T-cell (primary cell): ENCODE measurements at regions not wholly inside any gene's neighbourhood (a gene's known extent, or its start where the extent isn't known, plus 50 kb on each side); places are given as distances from the start of the nearest gene placed in this dataset.

Experiments
- ATAC-seq, 4 experiments: fragments of 200-7000 bp in 3 of 4; fragments of 150-1000 bp in 1 of 4; cut with Tn5 transposase; replicated peaks in 1 of 4; 1 replicate in 3 of 4; 2 replicates in 1 of 4; pipeline ENCODE4 v1.10.0; 2021; ENCODE audit warnings: moderate library complexity in 3 of 4, mild to moderate bottlenecking in 2 of 4, moderate number of reproducible peaks in 1 of 4
- CTCF ChIA-PET, 2 donors: fragments of 300-600 bp; sonication (Branson Sonifier 250); formaldehyde crosslinking; loops; one replicate each; lab custom pipeline; 2022; ENCODE audit warnings: antibody characterized with exemption in 2 of 2; lab: Charles Lee
- POLR2A ChIA-PET, 2 donors: fragments of 300-600 bp; sonication (Branson Sonifier 250); formaldehyde crosslinking; loops; one replicate each; lab custom pipeline; 2022; ENCODE audit warnings: antibody characterized with exemption in 2 of 2; lab: Charles Lee
- DNase-seq, 35 experiments: peaks; one replicate each; pipeline versions ENCODE4 v3.0.0 to v3.0.0-alpha.2; 2013 to 2023
- H3K27ac ChIP-seq: one replicate; pipeline ENCODE4 v1.5.1; 2013; ENCODE audit warnings: low read length
- H3K27me3 ChIP-seq, 2 experiments: replicated peaks in 1 of 2; 1 replicate in 1 of 2; 2 replicates in 1 of 2; pipeline versions ENCODE4 v1.6.1 to v1.7.0; 2013; ENCODE audit warnings: low read length in 1 of 2, mixed read lengths in 1 of 2; ENCODE audit not compliant: control insufficient read depth in 2 of 2, insufficient read depth in 2 of 2; ENCODE audit errors: extremely low read depth in 1 of 2
- H3K36me3 ChIP-seq, 2 donors: 1 replicate in 1 of 2; 2 replicates in 1 of 2; pipeline versions ENCODE4 v1.6.1 to v1.7.0; 2013; ENCODE audit warnings: low read length in 1 of 2; ENCODE audit not compliant: control insufficient read depth in 2 of 2, insufficient read depth in 1 of 2; ENCODE audit errors: extremely low read depth in 1 of 2
- H3K4me1 ChIP-seq, 2 experiments: 1 replicate in 1 of 2; 2 replicates in 1 of 2; pipeline versions ENCODE4 v1.6.1 to v1.7.0; 2013; ENCODE audit warnings: low read length in 2 of 2, mixed read lengths in 1 of 2; ENCODE audit not compliant: insufficient read depth in 2 of 2, control insufficient read depth in 1 of 2; ENCODE audit errors: extremely low read depth in 1 of 2
- H3K4me3 ChIP-seq, 2 donors: 1 replicate in 1 of 2; 2 replicates in 1 of 2; pipeline versions ENCODE4 v1.5.1 to v1.7.0; 2013; ENCODE audit warnings: mild to moderate bottlenecking in 2 of 2, low read length in 1 of 2, moderate library complexity in 1 of 2; ENCODE audit not compliant: control insufficient read depth in 1 of 2; ENCODE audit errors: extremely low read depth in 1 of 2
- H3K9me3 ChIP-seq: 2 replicates; pipeline ENCODE4 v1.7.0; 2013
- H3K27ac Mint-ChIP-seq, 2 donors: one replicate each; pipeline ENCODE4 v1.8.0; 2020 to 2021; ENCODE audit warnings: mild to moderate bottlenecking in 2 of 2, mixed read lengths in 2 of 2
- H3K27me3 Mint-ChIP-seq, 2 donors: one replicate each; pipeline ENCODE4 v1.8.0; 2021 to 2022; ENCODE audit warnings: mixed read lengths in 2 of 2
- H3K36me3 Mint-ChIP-seq: one replicate; pipeline ENCODE4 v1.8.0; 2021; ENCODE audit warnings: mixed read lengths
- H3K4me1 Mint-ChIP-seq, 3 donors: one replicate each; pipeline ENCODE4 v1.8.0; 2020 to 2022; ENCODE audit warnings: mixed read lengths in 3 of 3, mild to moderate bottlenecking in 1 of 3
- H3K4me3 Mint-ChIP-seq, 3 donors: one replicate each; pipeline ENCODE4 v1.8.0; 2020 to 2022; ENCODE audit warnings: mild to moderate bottlenecking in 3 of 3, mixed read lengths in 3 of 3, moderate library complexity in 3 of 3
- H3K9me3 Mint-ChIP-seq, 3 donors: one replicate each; pipeline ENCODE4 v1.8.0; 2020 to 2022; ENCODE audit warnings: mixed read lengths in 3 of 3
- WGBS: methylation state at CpG from one replicate; pipeline ENCODE4 v1.1.5; 2013; ENCODE audit warnings: missing lambda C conversion rate; ENCODE audit not compliant: insufficient coverage; 5-methylcytosine and 5-hydroxymethylcytosine counted together

DNA sequence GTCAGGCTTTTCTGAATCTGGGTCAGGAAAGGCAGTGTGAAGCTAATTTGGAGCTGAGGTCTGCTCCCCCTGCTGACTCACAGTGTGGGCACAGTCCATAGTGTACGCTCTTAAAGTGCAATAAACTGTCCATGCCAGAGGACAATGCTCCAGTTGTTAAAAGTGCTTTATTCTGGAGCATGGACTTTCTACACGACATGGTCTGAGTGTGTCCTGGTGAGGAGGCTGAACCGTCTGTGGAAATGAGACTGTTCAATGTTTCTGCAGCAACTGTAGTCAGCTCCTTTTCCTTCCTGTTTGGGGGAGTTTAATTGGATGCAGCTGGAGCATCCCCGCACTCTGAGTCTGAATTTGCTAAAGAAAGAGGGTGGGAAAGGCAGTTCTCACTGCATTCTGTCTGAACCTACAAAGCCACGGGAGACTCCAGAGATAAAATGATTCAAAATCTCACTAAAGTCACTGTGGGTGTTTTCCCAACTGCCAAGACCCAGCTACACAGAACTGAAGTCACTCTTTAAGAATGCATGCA is 110.2 kb upstream of the TRIB2 start:
- H3K27ac Mint-ChIP-seq: no peak overlapping the region
- ChIA-PET CTCF (no interaction called here), POLR2A (no interaction called here)
- ATAC-seq (peak in 3 of 4 experiments; percentile 48 to 61 (median 51)), DNase-seq (peak in 3 of 35 experiments; percentile 2 to 25 (median 9))
- Histone ChIP-seq H3K4me1 (peaks cover 0 to 5% of the 10 kb centered on the region in 2 experiments), H3K4me3 (no peak overlapping the region), H3K36me3 (no peaks in the 10 kb centered on the region), H3K9me3 (no peaks in the 10 kb centered on the region), H3K27ac (no peak overlapping the region), H3K27me3 (peaks cover 0 to 2% of the 10 kb centered on the region in 2 experiments)
- no peaks in the 10 kb centered on the region for H3K36me3 Mint-ChIP-seq
- WGBS: 88% methylated on average over 3 of the region's 5 CpGs
- peaks cover 0 to 8% (median 3%) of the 10 kb centered on the region in 3 donors for H3K9me3 Mint-ChIP-seq
- H3K27me3 Mint-ChIP-seq: no peaks in the 10 kb centered on the region
- no peak overlapping the region for H3K4me3 Mint-ChIP-seq
- H3K4me1 Mint-ChIP-seq: peaks cover 20 to 25% (median 23%) of the 10 kb centered on the region in 3 donors

DNA sequence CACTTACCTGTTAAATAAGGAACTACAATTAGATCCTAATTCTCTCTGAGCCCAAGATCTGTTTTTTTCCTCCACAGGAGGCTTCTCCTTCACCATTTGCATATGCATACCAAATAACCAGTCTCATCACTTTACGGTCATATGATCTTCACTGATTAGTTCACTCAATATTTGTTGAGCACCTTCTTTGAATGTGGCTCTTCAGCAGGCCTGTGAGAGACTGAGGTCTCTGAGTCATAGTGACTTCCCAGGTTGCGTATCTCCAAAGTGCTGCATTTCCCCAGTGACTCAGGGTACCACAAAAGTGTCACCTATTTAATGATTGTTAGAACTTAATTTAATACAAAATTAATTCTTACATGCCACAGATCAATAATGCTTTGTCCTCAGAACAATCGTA is 108.8 kb upstream of the TRIB2 start:
- H3K27me3 Mint-ChIP-seq: no peaks in the 10 kb centered on the region
- POLR2A ChIA-PET: no interaction called here

DNA sequence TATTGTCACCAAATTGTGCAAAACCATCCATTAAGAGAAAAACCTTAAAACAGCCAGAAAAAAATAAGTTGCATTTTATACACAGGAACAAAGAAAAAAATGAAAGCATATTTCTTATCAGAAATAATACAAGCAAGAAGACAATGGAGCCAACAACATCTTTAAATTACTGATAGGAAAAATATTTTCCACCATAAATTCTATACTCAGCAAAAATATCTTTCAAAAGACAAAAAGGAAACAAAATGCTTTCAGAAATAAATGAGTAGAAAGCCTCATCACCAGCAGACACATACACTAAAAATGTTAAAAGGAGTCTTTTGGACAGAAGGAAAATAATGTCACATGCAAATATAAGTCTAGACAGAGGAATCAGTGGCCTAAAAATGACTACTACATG is 106.4 kb upstream of the TRIB2 start:
- Mint-ChIP-seq H3K9me3 (peaks cover 0 to 8% (median 3%) of the 10 kb centered on the region in 3 donors), H3K36me3 (no peaks in the 10 kb centered on the region), H3K4me3 (no peak overlapping the region), H3K27ac (no peak overlapping the region), H3K4me1 (peaks cover 26 to 34% (median 26%) of the 10 kb centered on the region in 3 donors), H3K27me3 (no peaks in the 10 kb centered on the region)
- Histone ChIP-seq H3K4me1 (peaks cover 2 to 5% of the 10 kb centered on the region in 2 experiments), H3K27ac (no peak overlapping the region), H3K4me3 (no peak overlapping the region), H3K27me3 (no peaks in the 10 kb centered on the region), H3K36me3 (no peaks in the 10 kb centered on the region), H3K9me3 (no peaks in the 10 kb centered on the region)
- ChIA-PET CTCF (no interaction called here), POLR2A (no interaction called here)
- DNase-seq (no peak), ATAC-seq (no peak)

More for the DNA sequence above, 108.8 kb upstream of the TRIB2 start:
- no CpG with 5 or more reads among the region's 3 CpGs for WGBS
- no peak overlapping the region for H3K4me3 ChIP-seq
- no peak overlapping the region for H3K27ac ChIP-seq
- DNase-seq (no peak), ATAC-seq (no peak)
- H3K36me3 ChIP-seq: no peaks in the 10 kb centered on the region
- no peak overlapping the region for H3K4me3 Mint-ChIP-seq
- H3K4me1 Mint-ChIP-seq: peaks cover 27 to 33% (median 32%) of the 10 kb centered on the region in 3 donors
- H3K9me3 Mint-ChIP-seq: peaks cover 0 to 8% (median 3%) of the 10 kb centered on the region in 3 donors
- H3K4me1 ChIP-seq: peaks cover 2 to 5% of the 10 kb centered on the region in 2 experiments
- no peaks in the 10 kb centered on the region for H3K36me3 Mint-ChIP-seq
- H3K27me3 ChIP-seq: peaks cover 0 to 2% of the 10 kb centered on the region in 2 experiments
- no peak overlapping the region for H3K27ac Mint-ChIP-seq
- H3K9me3 ChIP-seq: no peaks in the 10 kb centered on the region
- CTCF ChIA-PET: no interaction called here

DNA sequence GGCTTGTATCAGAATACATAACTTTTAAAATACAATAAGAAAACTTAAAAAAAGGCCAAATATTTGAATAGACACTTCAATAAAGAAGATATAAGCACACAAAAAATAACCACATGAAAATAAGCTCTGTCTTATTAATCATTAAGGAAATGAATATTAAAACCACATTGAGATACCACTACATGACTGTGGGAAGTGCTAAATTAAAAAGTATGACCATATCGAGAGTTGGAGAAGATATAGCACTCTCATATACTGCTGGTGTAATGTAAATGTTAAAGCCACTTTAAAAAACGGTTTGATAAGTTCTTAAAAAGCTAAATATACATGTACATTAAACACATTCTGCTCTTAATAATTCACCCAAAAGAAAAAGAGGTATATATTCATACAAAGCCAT is 104.6 kb upstream of the TRIB2 start:
- ChIA-PET CTCF (interaction anchor here in 1 of 2 donors (0.6 kb wide), 1 partner anchor 502 kb away, joined by 3 read pairs; no protein-coding TSS in a partner anchor), POLR2A (interaction anchor here (0.5 to 0.6 kb wide), 2 partner anchors 91 to 577 kb away, joined by 3 to 6 read pairs; no protein-coding TSS in a partner anchor)
- DNase-seq (no peak), ATAC-seq (no peak)
- Histone ChIP-seq H3K27ac (no peak overlapping the region), H3K9me3 (no peaks in the 10 kb centered on the region), H3K4me1 (peaks cover 0 to 2% of the 10 kb centered on the region in 2 experiments), H3K4me3 (no peak overlapping the region), H3K27me3 (no peaks in the 10 kb centered on the region), H3K36me3 (no peaks in the 10 kb centered on the region)
- peaks cover 12 to 23% (median 13%) of the 10 kb centered on the region in 3 donors for H3K4me1 Mint-ChIP-seq
- H3K4me3 Mint-ChIP-seq: no peak overlapping the region
- H3K27ac Mint-ChIP-seq: no peak overlapping the region
- H3K36me3 Mint-ChIP-seq: no peaks in the 10 kb centered on the region
- WGBS: no CpG with 5 or more reads among the region's 2 CpGs
- H3K27me3 Mint-ChIP-seq: no peaks in the 10 kb centered on the region
- peaks cover 0 to 8% (median 3%) of the 10 kb centered on the region in 3 donors for H3K9me3 Mint-ChIP-seq

DNA sequence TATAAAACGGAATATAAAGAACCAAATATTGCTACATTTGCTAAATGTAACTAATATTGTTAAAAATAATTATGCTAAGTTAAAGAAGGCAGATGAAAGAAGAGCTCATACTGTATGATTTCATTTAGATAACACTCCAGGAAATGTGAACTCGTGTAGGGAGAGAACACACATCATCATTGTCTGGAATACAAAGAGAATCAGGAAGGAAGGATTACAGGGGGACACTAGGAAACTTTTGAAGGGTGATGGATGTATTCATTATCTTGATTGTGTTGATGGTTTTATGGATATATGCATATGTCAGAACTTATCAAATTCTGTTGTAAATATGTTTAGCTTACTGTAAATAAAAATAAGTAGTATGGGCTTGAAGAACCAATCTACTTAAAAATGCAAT is 104.1 kb upstream of the TRIB2 start:
- POLR2A ChIA-PET: interaction anchor here (0.5 to 0.6 kb wide), 3 partner anchors 92 to 577 kb away, joined by 3 to 6 read pairs (median 6); no protein-coding TSS in a partner anchor
- Histone ChIP-seq H3K27ac (no peak overlapping the region), H3K4me3 (no peak overlapping the region), H3K4me1 (peaks cover 0 to 2% of the 10 kb centered on the region in 2 experiments), H3K9me3 (no peaks in the 10 kb centered on the region), H3K36me3 (no peaks in the 10 kb centered on the region), H3K27me3 (no peaks in the 10 kb centered on the region)
- H3K36me3 Mint-ChIP-seq: no peaks in the 10 kb centered on the region
- 63% methylated on average over 1 of the region's 2 CpGs for WGBS
- H3K27me3 Mint-ChIP-seq: no peaks in the 10 kb centered on the region
- CTCF ChIA-PET: interaction anchor here in 1 of 2 donors (0.6 kb wide), 1 partner anchor 23 kb away, joined by 3 read pairs; no protein-coding TSS in a partner anchor
- H3K27ac Mint-ChIP-seq: peak overlapping the region in 1 of 2 donors; percentile 40
- H3K9me3 Mint-ChIP-seq: peaks cover 0 to 8% (median 3%) of the 10 kb centered on the region in 3 donors
- H3K4me1 Mint-ChIP-seq: peaks cover 12 to 24% (median 13%) of the 10 kb centered on the region in 3 donors
- no peak for DNase-seq
- no peak for ATAC-seq
- no peak overlapping the region for H3K4me3 Mint-ChIP-seq

DNA sequence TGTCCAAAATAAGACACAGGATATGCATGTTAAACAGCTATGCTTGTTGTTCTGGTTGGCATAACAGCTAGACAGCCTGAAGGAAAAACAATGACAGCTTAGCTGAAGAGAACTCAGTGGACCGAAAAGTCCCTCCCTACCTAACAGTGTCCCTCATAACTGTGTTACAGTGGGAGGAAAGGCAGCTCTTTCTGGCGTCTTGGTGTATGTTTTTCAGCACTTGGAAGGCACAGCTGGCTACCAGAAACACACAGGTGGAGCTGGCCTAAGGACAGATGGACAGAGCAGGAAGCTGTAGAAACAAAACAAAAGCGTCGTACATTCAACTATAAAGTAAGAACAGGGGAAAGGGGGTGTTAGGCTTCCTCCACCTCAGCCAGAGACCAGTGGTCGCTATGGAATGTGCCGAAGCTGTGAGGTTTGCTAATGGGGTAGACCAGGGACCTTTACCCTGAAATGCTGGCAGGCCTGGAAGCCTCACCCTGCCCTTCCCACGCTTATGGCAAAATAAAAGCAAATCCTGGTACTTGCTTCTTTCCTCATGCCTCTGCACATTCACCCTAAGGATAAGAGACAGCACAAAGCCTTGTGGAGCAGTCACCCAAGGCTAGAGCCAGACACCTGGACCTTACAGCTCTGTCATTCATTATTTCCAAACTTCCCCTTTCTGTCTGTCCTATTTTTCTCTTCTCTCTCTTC is 103.5 kb upstream of the TRIB2 start:
- peaks cover 9 to 20% (median 13%) of the 10 kb centered on the region in 3 donors for H3K4me1 Mint-ChIP-seq
- H3K36me3 Mint-ChIP-seq: no peaks in the 10 kb centered on the region
- DNase-seq (no peak), ATAC-seq (no peak)
- no peaks in the 10 kb centered on the region for H3K9me3 ChIP-seq
- peak overlapping the region in 1 of 2 donors; percentile 62 for H3K27ac Mint-ChIP-seq
- H3K4me3 Mint-ChIP-seq: no peak overlapping the region
- H3K4me1 ChIP-seq: peaks cover 0 to 2% of the 10 kb centered on the region in 2 experiments
- no peaks in the 10 kb centered on the region for H3K27me3 ChIP-seq
- H3K36me3 ChIP-seq: no peaks in the 10 kb centered on the region
- POLR2A ChIA-PET: interaction anchor here in 1 of 2 donors (0.6 kb wide), 2 partner anchors 103 to 145 kb away, joined by 6 to 10 read pairs; no protein-coding TSS in a partner anchor
- WGBS: 91% methylated on average over 3 of the region's 7 CpGs
- peaks cover 0 to 8% (median 3%) of the 10 kb centered on the region in 3 donors for H3K9me3 Mint-ChIP-seq
- no peak overlapping the region for H3K27ac ChIP-seq
- CTCF ChIA-PET: interaction anchor here in 1 of 2 donors (0.6 kb wide), 1 partner anchor 23 kb away, joined by 3 read pairs; no protein-coding TSS in a partner anchor
- H3K4me3 ChIP-seq: no peak overlapping the region
- no peaks in the 10 kb centered on the region for H3K27me3 Mint-ChIP-seq
